ENCODE measurements at regions not wholly inside any gene's neighbourhood (a gene's known extent, or its start where the extent isn't known, plus 50 kb on each side); places are given as distances from the start of the nearest gene placed in this dataset.
"Not testable (repeated sequence)": the region's sequence is repeated elsewhere in the genome, so short reads cannot be mapped to it uniquely, and the experiment has no call there.

DNA sequence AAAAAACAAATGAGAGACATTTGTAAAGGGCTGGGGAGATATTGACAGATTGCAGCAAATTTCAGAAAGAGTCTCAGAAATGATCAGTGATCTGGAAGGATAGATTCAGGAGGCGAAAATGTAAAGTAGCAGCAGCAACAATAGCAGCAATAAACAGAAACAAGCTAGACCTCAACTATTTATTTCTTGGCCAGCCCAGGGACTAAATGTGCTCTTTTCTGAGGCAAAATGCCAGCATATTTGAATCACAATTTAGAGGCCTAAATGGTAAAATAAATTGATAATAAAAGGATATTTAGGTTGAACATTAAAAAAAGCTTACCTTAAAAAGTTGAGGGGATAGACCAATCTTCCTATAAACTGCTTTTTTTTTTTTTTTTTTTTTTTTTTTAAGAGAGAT lies 134.6 kb upstream of the ITGB1 start:
- Histone ChIP-seq H3K36me3 (ENCODE audit: control insufficient read depth, insufficient read depth, low read length) (no peaks in the 10 kb centered on the region), H3K27me3 (ENCODE audit: control insufficient read depth, insufficient read depth, low read length) (no peaks in the 10 kb centered on the region), H3K4me3 (ENCODE audit: low read depth, low read length) (no peak overlapping the region), H3K4me1 (ENCODE audit: control insufficient read depth, insufficient read depth, low read length) (no peaks in the 10 kb centered on the region), H3K27ac (ENCODE audit: low read depth, low read length) (no peak overlapping the region), H3K9me3 (ENCODE audit: control insufficient read depth, insufficient read depth, low read length) (peaks cover 3% of the 10 kb centered on the region)
- no peak for DNase-seq (ENCODE audit: low read depth in 4 of 6, low spot score in 6 of 6)
- no CpG with 5 or more reads among the region's 1 CpG for WGBS (ENCODE audit: insufficient coverage)

DNA sequence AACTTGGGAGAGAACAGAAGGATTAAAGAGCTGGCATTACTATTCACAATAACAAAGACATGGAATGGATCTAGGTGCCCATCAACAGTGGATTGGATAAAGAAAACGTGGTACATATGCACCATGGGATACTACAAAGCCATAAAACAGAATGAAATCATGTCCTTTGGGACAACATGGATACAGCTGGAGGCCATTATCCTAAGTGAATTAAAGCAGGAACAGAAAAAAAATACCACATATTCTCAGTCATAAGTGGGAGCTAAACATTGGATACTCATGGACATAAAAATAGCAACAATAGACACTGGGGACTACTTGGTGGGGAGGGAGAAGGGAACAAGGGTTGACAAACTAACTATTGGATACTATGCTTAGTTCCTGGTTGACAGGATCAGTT lies 133.2 kb upstream of the ITGB1 start:
- H3K9me3 ChIP-seq (ENCODE audit: control insufficient read depth, insufficient read depth, low read length) = peaks cover 3% of the 10 kb centered on the region
- no peak overlapping the region for H3K27ac ChIP-seq (ENCODE audit: low read depth, low read length)
- DNase-seq (ENCODE audit: low read depth in 4 of 6, low spot score in 6 of 6) = no peak
- no peaks in the 10 kb centered on the region for H3K4me1 ChIP-seq (ENCODE audit: control insufficient read depth, insufficient read depth, low read length)
- no peaks in the 10 kb centered on the region for H3K27me3 ChIP-seq (ENCODE audit: control insufficient read depth, insufficient read depth, low read length)
- no peak overlapping the region for H3K4me3 ChIP-seq (ENCODE audit: low read depth, low read length)
- WGBS (ENCODE audit: insufficient coverage) = no CpG with 5 or more reads among the region's 1 CpG
- H3K36me3 ChIP-seq (ENCODE audit: control insufficient read depth, insufficient read depth, low read length) = no peaks in the 10 kb centered on the region

DNA sequence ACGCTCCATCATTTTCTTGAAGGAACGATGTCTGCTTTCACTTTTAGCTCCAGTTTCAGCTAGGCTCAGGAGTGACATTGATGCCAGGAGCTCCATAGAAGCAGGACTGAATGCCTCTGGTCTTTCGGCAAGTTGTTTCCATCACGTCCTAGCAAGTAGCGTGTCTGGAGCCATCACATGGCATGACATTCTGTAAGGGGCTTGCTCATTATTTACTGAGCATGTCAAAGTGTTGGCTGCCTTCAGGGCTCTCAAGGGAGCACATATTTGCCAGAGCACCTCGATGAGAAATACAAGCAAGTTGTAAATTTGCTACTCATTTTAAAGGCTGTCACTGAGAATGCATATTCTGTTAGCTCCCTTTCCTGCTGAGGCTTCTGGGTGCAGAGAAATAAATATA lies 131.0 kb upstream of the ITGB1 start:
- Histone ChIP-seq H3K36me3 (ENCODE audit: control insufficient read depth, insufficient read depth, low read length) (no peaks in the 10 kb centered on the region), H3K9me3 (ENCODE audit: control insufficient read depth, insufficient read depth, low read length) (no peaks in the 10 kb centered on the region), H3K27ac (ENCODE audit: low read depth, low read length) (no peak overlapping the region), H3K27me3 (ENCODE audit: control insufficient read depth, insufficient read depth, low read length) (no peaks in the 10 kb centered on the region), H3K4me1 (ENCODE audit: control insufficient read depth, insufficient read depth, low read length) (no peaks in the 10 kb centered on the region), H3K4me3 (ENCODE audit: low read depth, low read length) (no peak overlapping the region)
- 76% methylated on average over 6 of the region's 6 CpGs for WGBS (ENCODE audit: insufficient coverage)
- DNase-seq (ENCODE audit: low read depth in 4 of 6, low spot score in 6 of 6) = no peak

DNA sequence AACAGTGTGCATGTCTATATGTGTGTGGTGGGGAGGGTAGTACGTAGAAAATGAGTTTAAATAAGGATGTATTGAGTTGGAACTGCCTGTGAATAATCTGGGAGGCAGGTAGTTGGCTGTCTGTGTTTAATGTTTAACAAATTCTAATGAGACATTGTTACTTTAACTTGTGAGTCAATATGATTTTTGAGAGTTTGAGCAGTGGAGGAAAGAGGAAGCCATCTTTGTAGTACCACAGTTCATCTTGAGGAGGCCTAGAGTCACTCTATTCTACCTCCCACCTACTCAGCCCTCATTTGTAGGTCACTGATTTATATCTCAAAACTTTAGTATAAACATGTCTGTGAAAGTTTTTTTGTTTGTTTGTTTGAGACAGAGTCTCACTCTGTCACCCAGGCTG lies 129.9 kb upstream of the ITGB1 start:
- Histone ChIP-seq H3K4me1 (ENCODE audit: control insufficient read depth, insufficient read depth, low read length) (no peaks in the 10 kb centered on the region), H3K9me3 (ENCODE audit: control insufficient read depth, insufficient read depth, low read length) (no peaks in the 10 kb centered on the region), H3K27me3 (ENCODE audit: control insufficient read depth, insufficient read depth, low read length) (no peaks in the 10 kb centered on the region), H3K4me3 (ENCODE audit: low read depth, low read length) (no peak overlapping the region), H3K36me3 (ENCODE audit: control insufficient read depth, insufficient read depth, low read length) (no peaks in the 10 kb centered on the region), H3K27ac (ENCODE audit: low read depth, low read length) (no peak overlapping the region)
- no peak for DNase-seq (ENCODE audit: low read depth in 4 of 6, low spot score in 6 of 6)
- 80% methylated on average over 1 of the region's 1 CpG for WGBS (ENCODE audit: insufficient coverage)

DNA sequence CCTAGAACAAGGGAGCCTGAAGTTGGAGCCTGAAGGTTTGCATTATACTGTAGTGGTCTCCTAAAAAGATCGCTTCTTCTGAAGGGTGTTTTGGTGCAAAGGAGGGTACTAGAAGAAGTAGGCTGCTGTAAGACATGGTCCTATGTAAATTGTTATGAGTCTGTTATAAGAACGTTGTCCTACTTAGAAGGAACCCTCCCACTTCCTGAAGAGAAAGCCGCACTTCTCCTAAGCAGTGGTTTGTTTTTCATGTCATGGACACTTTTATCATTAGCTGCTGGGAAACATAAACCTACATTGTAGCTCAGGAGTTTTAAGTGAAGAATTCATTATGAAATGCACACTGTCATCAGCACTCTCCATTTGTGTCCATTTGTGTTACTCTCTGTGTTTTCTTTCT lies 129.1 kb upstream of the ITGB1 start:
- no peak for DNase-seq (ENCODE audit: low read depth in 4 of 6, low spot score in 6 of 6)
- WGBS (ENCODE audit: insufficient coverage) = no CpG with 5 or more reads among the region's 3 CpGs
- H3K4me1 ChIP-seq (ENCODE audit: control insufficient read depth, insufficient read depth, low read length) = no peaks in the 10 kb centered on the region
- H3K27me3 ChIP-seq (ENCODE audit: control insufficient read depth, insufficient read depth, low read length) = no peaks in the 10 kb centered on the region
- H3K36me3 ChIP-seq (ENCODE audit: control insufficient read depth, insufficient read depth, low read length) = no peaks in the 10 kb centered on the region
- no peak overlapping the region for H3K4me3 ChIP-seq (ENCODE audit: low read depth, low read length)
- no peak overlapping the region for H3K27ac ChIP-seq (ENCODE audit: low read depth, low read length)
- H3K9me3 ChIP-seq (ENCODE audit: control insufficient read depth, insufficient read depth, low read length) = no peaks in the 10 kb centered on the region

DNA sequence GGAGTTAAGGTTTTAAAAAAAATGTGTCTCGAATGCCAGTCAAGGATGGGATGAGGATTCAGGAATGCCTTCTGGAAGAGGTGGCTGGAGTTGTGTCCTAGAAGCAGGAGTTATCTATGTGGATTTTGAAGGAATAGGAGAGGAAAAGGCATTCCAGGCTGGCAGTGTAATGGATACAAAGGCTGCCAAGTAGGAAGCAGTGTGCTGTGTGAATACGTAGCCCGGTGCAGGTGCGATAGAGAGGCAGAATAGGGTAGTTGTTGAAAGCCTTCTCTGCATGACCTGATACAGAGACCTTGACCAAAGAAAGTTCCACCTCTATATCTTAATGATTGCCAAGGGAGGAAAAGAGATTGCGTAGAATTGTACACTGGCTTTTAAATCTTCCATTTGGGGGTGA lies 128.1 kb upstream of the ITGB1 start:
- no peaks in the 10 kb centered on the region for H3K9me3 ChIP-seq (ENCODE audit: control insufficient read depth, insufficient read depth, low read length)
- H3K36me3 ChIP-seq (ENCODE audit: control insufficient read depth, insufficient read depth, low read length) = no peaks in the 10 kb centered on the region
- no peak overlapping the region for H3K4me3 ChIP-seq (ENCODE audit: low read depth, low read length)
- DNase-seq (ENCODE audit: low read depth in 4 of 6, low spot score in 6 of 6) = no peak
- H3K27me3 ChIP-seq (ENCODE audit: control insufficient read depth, insufficient read depth, low read length) = no peaks in the 10 kb centered on the region
- 93% methylated on average over 1 of the region's 5 CpGs for WGBS (ENCODE audit: insufficient coverage)
- H3K4me1 ChIP-seq (ENCODE audit: control insufficient read depth, insufficient read depth, low read length) = no peaks in the 10 kb centered on the region
- no peak overlapping the region for H3K27ac ChIP-seq (ENCODE audit: low read depth, low read length)

DNA sequence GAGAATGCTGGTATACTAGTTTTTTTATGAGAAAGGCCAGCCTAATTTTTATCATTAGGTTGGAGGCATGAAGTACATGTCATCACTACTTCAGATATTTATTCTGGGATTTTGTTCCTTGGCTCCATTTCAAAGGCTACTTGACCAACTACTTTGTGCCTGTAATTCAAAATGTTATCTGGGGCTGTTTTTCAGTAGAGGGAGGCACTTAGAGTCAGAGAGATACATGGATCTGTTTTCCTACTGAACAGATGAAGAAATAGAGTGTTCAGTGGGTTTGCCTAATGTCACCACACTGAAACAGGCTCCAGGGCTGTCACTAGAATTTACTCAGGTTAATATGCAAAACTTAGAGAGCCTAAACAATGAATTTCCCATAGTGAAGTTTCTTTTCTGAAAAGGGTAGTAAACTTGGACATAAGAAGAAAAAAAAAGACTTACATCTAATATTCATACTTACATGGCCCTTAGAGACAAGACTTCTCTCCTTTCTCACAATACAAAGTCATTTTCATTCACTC lies 127.3 kb upstream of the ITGB1 start:
- no peak overlapping the region for H3K4me3 ChIP-seq (ENCODE audit: low read depth, low read length)
- DNase-seq (ENCODE audit: low read depth in 4 of 6, low spot score in 6 of 6) = no peak
- no peaks in the 10 kb centered on the region for H3K27me3 ChIP-seq (ENCODE audit: control insufficient read depth, insufficient read depth, low read length)
- no peaks in the 10 kb centered on the region for H3K4me1 ChIP-seq (ENCODE audit: control insufficient read depth, insufficient read depth, low read length)
- no peaks in the 10 kb centered on the region for H3K9me3 ChIP-seq (ENCODE audit: control insufficient read depth, insufficient read depth, low read length)
- no peak overlapping the region for H3K27ac ChIP-seq (ENCODE audit: low read depth, low read length)
- H3K36me3 ChIP-seq (ENCODE audit: control insufficient read depth, insufficient read depth, low read length) = no peaks in the 10 kb centered on the region

DNA sequence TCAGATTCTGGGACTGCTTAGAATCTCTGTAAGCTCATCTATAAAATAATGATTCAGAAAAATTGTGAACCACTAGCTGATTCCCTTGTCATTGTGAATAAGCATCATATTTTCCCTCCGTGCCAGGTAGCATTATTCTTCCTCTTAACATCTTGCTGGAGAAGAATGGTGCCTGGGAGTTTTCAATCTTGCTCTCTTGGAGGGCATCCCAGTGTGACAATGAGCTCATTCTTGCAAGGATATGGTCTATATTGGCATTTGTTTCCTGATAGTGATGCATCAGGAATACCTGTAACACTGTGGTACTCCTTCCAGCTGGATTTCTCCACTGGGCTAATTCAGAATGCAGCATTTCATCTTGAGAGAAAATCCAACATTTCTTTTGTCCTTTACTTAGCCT lies 126.4 kb upstream of the ITGB1 start:
- Histone ChIP-seq H3K36me3 (ENCODE audit: control insufficient read depth, insufficient read depth, low read length) (no peaks in the 10 kb centered on the region), H3K27ac (ENCODE audit: low read depth, low read length) (no peak overlapping the region), H3K4me3 (ENCODE audit: low read depth, low read length) (no peak overlapping the region), H3K4me1 (ENCODE audit: control insufficient read depth, insufficient read depth, low read length) (no peaks in the 10 kb centered on the region), H3K9me3 (ENCODE audit: control insufficient read depth, insufficient read depth, low read length) (no peaks in the 10 kb centered on the region), H3K27me3 (ENCODE audit: control insufficient read depth, insufficient read depth, low read length) (no peaks in the 10 kb centered on the region)
- peak in 1 of 6 donors; percentile 67 for DNase-seq (ENCODE audit: low read depth in 4 of 6, low spot score in 6 of 6)
- WGBS (ENCODE audit: insufficient coverage) = no CpG with 5 or more reads among the region's 1 CpG

DNA sequence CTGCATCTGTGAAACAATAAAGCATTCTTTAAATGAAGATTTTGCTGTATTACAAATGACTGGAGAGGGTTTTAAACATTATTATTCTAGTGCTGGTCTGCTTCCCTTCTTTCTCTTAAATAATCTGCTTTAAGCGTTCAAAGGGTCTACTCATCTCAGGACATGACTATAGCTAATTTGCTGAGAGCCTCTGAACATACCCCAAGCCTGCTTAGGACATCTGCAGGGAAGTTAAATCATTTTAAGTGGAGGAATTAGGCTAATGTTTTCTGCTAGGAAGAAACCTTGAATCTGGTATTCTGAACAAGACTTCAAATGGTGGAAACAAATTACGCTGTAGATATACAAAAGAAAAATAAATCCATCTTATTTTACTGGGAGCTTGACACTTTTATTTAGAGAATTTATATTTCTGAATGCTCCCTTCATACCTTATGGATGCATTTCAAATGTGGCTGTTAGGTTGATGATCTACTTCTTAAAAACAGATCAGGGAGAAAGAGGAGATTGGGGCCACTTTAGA lies 124.4 kb upstream of the ITGB1 start:
- no peaks in the 10 kb centered on the region for H3K27me3 ChIP-seq (ENCODE audit: control insufficient read depth, insufficient read depth, low read length)
- no peaks in the 10 kb centered on the region for H3K9me3 ChIP-seq (ENCODE audit: control insufficient read depth, insufficient read depth, low read length)
- H3K27ac ChIP-seq (ENCODE audit: low read depth, low read length) = no peak overlapping the region
- no CpG with 5 or more reads among the region's 2 CpGs for WGBS (ENCODE audit: insufficient coverage)
- H3K36me3 ChIP-seq (ENCODE audit: control insufficient read depth, insufficient read depth, low read length) = no peaks in the 10 kb centered on the region
- H3K4me3 ChIP-seq (ENCODE audit: low read depth, low read length) = no peak overlapping the region
- H3K4me1 ChIP-seq (ENCODE audit: control insufficient read depth, insufficient read depth, low read length) = no peaks in the 10 kb centered on the region
- DNase-seq (ENCODE audit: low read depth in 4 of 6, low spot score in 6 of 6) = peak in 2 of 6 donors; percentile 5 to 47

DNA sequence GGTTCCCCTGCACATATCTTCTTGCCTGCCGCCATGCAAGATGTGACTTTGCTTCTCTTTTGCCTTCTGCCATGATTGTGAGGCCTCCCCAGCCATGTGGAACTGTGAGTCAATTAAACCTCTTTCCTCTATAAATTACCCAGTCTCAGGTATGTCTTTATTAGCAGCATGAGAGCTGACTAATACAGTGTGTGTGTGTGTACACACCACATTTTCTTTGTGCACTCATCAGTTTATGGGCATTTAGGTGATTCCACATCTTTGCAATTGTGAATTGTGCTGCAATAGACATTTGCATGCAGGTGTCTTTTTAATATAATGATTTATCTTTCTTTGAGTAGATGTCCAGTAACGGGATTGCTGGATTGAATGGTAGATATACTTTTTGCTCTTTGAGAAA lies 122.4 kb upstream of the ITGB1 start:
- H3K4me3 ChIP-seq (ENCODE audit: low read depth, low read length); H3K9me3 ChIP-seq (ENCODE audit: control insufficient read depth, insufficient read depth, low read length); H3K36me3 ChIP-seq (ENCODE audit: control insufficient read depth, insufficient read depth, low read length); DNase-seq (ENCODE audit: low read depth in 4 of 6, low spot score in 6 of 6); H3K27me3 ChIP-seq (ENCODE audit: control insufficient read depth, insufficient read depth, low read length); H3K27ac ChIP-seq (ENCODE audit: low read depth, low read length); H3K4me1 ChIP-seq (ENCODE audit: control insufficient read depth, insufficient read depth, low read length): not testable (repeated sequence)
- no CpG with 5 or more reads among the region's 2 CpGs for WGBS (ENCODE audit: insufficient coverage)
